Spleen (tissue), 7 donors: ENCODE measurements at regions not wholly inside any gene's neighbourhood (a gene's known extent, or its start where the extent isn't known, plus 50 kb on each side); places are given as distances from the start of the nearest gene placed in this dataset.

Source experiments
- POLR2AphosphoS5 ChIP-seq, 3 donors: sonication (generic); formaldehyde crosslinking; IDR thresholded peaks; one replicate each; pipeline ENCODE4 v1.5.1; 2017; ENCODE audit warnings: antibody characterized with exemption in 3 of 3
- TF ChIP-seq, protein P1 (sequence below), 11 experiments: fragments of 200-600 bp in 7 of 11; fragments of 450-650 bp in 4 of 11; sonication (generic) in 4 of 11; IDR thresholded peaks in 8 of 11; conservative IDR thresholded peaks in 3 of 11; 1 replicate in 7 of 11; 2 replicates in 4 of 11; pipeline versions ENCODE4 v1.4.0 to v1.8.0; 2016 to 2021; ENCODE audit warnings: antibody characterized with exemption in 11 of 11, inconsistent platforms in 4 of 11, mild to moderate bottlenecking in 1 of 11
- donor health status: DM: no; HTN: no; CAD: no; lungs with moderate emphysema.
- donor health status: DM: no; HTN: no; CAD: no.
- donor health status: DM: no; HTN: no; CAD: no.

DNA sequence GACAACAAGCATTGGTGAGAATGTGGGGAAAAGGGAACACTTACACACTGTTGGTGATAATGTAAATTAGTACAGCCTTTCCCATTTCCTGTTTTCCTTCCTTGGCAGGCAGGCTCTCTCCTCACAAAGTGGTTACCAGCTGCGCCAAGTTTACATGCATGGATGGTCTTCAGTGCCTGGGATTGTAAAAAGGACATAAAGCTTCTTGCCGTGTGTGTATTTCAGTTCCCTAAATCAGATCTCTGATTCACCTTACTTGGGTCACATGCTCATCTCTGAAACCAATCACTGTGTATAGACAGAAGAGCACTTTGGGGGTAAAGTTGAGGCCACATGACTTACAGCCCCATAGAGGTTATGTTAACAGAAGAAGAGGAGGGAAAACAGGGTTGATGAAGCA is 92.8 kb downstream of the CAVIN4 start:
- TF ChIP-seq POLR2AphosphoS5 (IDR thresholded peaks at IDR 0.05), result no peak
- TF ChIP-seq, protein P1, sequence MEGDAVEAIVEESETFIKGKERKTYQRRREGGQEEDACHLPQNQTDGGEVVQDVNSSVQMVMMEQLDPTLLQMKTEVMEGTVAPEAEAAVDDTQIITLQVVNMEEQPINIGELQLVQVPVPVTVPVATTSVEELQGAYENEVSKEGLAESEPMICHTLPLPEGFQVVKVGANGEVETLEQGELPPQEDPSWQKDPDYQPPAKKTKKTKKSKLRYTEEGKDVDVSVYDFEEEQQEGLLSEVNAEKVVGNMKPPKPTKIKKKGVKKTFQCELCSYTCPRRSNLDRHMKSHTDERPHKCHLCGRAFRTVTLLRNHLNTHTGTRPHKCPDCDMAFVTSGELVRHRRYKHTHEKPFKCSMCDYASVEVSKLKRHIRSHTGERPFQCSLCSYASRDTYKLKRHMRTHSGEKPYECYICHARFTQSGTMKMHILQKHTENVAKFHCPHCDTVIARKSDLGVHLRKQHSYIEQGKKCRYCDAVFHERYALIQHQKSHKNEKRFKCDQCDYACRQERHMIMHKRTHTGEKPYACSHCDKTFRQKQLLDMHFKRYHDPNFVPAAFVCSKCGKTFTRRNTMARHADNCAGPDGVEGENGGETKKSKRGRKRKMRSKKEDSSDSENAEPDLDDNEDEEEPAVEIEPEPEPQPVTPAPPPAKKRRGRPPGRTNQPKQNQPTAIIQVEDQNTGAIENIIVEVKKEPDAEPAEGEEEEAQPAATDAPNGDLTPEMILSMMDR (IDR thresholded peaks at IDR 0.05 in 8 of 11, conservative IDR thresholded peaks at IDR 0.05 in 3 of 11), result no peak
